ENCODE measurements at regions not wholly inside any gene's neighbourhood (a gene's known extent, or its start where the extent isn't known, plus 50 kb on each side); places are given as distances from the start of the nearest gene placed in this dataset.
A peak's percentile ranks its signal among the peaks of the same experiment; 100 is the strongest.

GRCh38 chr2:215751200-215751910 is 262.0 kb downstream of the MREG start:
- Histone ChIP-seq H2AFZ (no peak overlapping the region), H3K4me1 (ENCODE audit: insufficient read depth) (peaks cover 71% of the 10 kb centered on the region)
- in situ Hi-C loops (cut with MboI) = no loop called here

DNA sequence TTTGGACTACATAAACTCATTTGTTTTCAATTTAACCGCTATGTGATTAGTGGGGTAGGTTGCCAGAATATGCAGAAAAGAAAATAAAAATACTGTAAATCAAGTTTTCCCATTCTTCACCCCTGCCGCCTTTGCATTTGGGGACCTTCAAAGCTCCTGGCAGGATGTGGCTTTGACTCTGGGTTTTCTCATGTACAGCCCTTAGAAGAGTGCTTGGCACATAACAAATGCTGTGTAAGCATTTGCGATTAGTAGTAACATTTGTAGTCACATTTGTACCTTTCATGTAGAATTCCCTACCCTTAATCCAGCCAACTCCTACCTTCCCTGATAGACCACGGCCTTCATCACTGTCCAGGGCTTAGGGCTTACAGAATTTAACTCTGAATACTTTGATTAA is 262.6 kb downstream of the MREG start:
- H3K9me2 ChIP-seq (ENCODE audit: insufficient read depth) = no peaks in the 10 kb centered on the region
- H3K4me1 ChIP-seq (ENCODE audit: insufficient read depth) = peaks cover 65% of the 10 kb centered on the region
- H3K79me2 ChIP-seq (ENCODE audit: insufficient read depth) = no peaks in the 10 kb centered on the region
- no peaks in the 10 kb centered on the region for H3K9me3 ChIP-seq (ENCODE audit: low read depth)
- in situ Hi-C loops (cut with MboI) = no loop called here
- H3K4me2 ChIP-seq (ENCODE audit: unreplicated experiment) = peak overlapping the region; percentile 26
- no peaks in the 10 kb centered on the region for H4K20me1 ChIP-seq (ENCODE audit: insufficient read depth)
- H3K36me3 ChIP-seq (ENCODE audit: low read depth) = no peaks in the 10 kb centered on the region
- H3F3A ChIP-seq (ENCODE audit: insufficient read depth) = peaks cover 55% of the 10 kb centered on the region
- no peak for TF ChIP-seq EZH2phosphoT487 (IDR thresholded peaks at IDR 0.05; ENCODE audit: insufficient read depth, low read depth)
- no peak for TF ChIP-seq EZH2 (IDR thresholded peaks at IDR 0.05; ENCODE audit: insufficient read depth, poor library complexity, severe bottlenecking)
- peak; percentile 44 for DNase-seq
- H2AFZ ChIP-seq = no peak overlapping the region
- H3K4me3 ChIP-seq = no peak overlapping the region
- peak overlapping the region; percentile 62 for H3K9ac ChIP-seq
- no peaks in the 10 kb centered on the region for H3K27me3 ChIP-seq (replicated peaks; ENCODE audit: insufficient read depth)
- 47% methylated on average over 4 of the region's 4 CpGs for WGBS, 2 experiments (ENCODE audit: low coverage in 1 of 2, low lambda C conversion rate in 2 of 2, missing lambda C conversion rate in 2 of 2)
- H3K27ac ChIP-seq = peak overlapping the region; percentile 91

More at GRCh38 chr2:215751200-215751910, 262.0 kb downstream of the MREG start:
- Histone ChIP-seq H3K9me3 (ENCODE audit: low read depth) (no peaks in the 10 kb centered on the region), H3K4me3 (no peak overlapping the region), H3K9ac (peak overlapping the region; percentile 62), H3K9me2 (ENCODE audit: insufficient read depth) (no peaks in the 10 kb centered on the region), H3K36me3 (ENCODE audit: low read depth) (no peaks in the 10 kb centered on the region), H3K27me3 (replicated peaks; ENCODE audit: insufficient read depth) (no peaks in the 10 kb centered on the region), H3F3A (ENCODE audit: insufficient read depth) (peaks cover 61% of the 10 kb centered on the region), H3K27ac (peak overlapping the region; percentile 91), H3K4me2 (ENCODE audit: unreplicated experiment) (peak overlapping the region; percentile 51), H4K20me1 (ENCODE audit: insufficient read depth) (no peaks in the 10 kb centered on the region), H3K79me2 (ENCODE audit: insufficient read depth) (no peaks in the 10 kb centered on the region)
- 0 to 3% methylated on average over 3 of the region's 3 CpGs for WGBS, 2 experiments (ENCODE audit: low coverage in 1 of 2, low lambda C conversion rate in 2 of 2, missing lambda C conversion rate in 2 of 2)
- TF ChIP-seq EZH2phosphoT487 (IDR thresholded peaks at IDR 0.05; ENCODE audit: insufficient read depth, low read depth) (peak; percentile 87; the same call in 1 of the 2 replicates), EZH2 (IDR thresholded peaks at IDR 0.05; ENCODE audit: insufficient read depth, poor library complexity, severe bottlenecking) (no peak)
- DNase-seq = peak; percentile 95

DNA sequence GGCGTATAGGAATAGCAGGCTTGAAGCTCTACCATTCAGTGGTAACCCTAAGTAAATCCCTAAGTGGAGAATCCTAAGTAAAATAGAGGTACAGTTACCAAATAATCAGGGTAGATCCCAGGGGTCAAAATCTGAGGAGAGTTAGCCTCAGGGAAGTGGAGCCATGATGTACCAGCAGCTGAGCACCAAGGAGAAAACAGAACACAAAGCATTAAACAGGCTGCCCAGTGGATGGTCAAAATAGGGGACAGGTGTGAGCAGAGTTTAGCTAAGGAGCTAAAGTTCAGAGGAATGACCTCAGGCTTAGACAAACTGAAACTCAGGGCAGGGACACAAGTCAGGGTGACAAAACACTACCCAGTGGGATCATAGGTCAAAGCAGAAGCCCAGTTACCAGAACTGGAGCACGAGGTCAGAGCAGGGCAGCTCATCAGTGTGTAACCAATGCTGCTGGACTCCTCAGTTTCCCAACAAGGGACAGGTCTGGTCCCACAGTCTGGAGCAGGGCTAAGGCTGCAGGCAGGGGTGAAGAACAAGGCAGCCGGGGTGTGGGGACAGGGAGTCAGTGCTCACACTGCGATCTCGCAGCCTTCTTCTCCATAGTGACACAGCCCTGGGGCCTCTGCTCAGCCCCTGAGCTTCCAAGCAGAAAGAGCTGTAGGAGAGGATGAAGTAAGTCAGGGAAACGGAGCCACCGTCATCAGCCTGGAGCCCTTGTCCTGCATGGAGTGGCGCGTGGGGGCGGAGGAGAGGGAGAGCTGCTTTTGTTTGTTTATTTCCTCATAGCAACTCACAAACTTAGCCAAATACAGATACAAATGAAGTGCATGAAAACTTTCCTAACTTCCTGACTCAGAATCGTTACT is 264.0 kb downstream of the MREG start:
- H3K27ac ChIP-seq = peak overlapping the region; percentile 91

GRCh38 chr2:215748446-215748845 is 264.9 kb downstream of the MREG start:
- WGBS, 2 experiments (ENCODE audit: low coverage in 1 of 2, low lambda C conversion rate in 2 of 2, missing lambda C conversion rate in 2 of 2) = 42 to 46% methylated on average over 6 of the region's 6 CpGs

More for the DNA sequence above, 264.0 kb downstream of the MREG start:
- Histone ChIP-seq H3K79me2 (ENCODE audit: insufficient read depth) (no peaks in the 10 kb centered on the region), H3K9me2 (ENCODE audit: insufficient read depth) (no peaks in the 10 kb centered on the region), H3K4me2 (ENCODE audit: unreplicated experiment) (peak overlapping the region; percentile 16), H2AFZ (0 out of 2 replicates have a peak overlapping the region, but pooled peaks have one; percentile 1), H3F3A (ENCODE audit: insufficient read depth) (peaks cover 54% of the 10 kb centered on the region), H3K4me3 (no peak overlapping the region), H3K4me1 (ENCODE audit: insufficient read depth) (peaks cover 59% of the 10 kb centered on the region), H3K9ac (peak overlapping the region; percentile 72), H3K27me3 (replicated peaks; ENCODE audit: insufficient read depth) (no peaks in the 10 kb centered on the region), H3K36me3 (ENCODE audit: low read depth) (no peaks in the 10 kb centered on the region), H4K20me1 (ENCODE audit: insufficient read depth) (no peaks in the 10 kb centered on the region), H3K9me3 (ENCODE audit: low read depth) (no peaks in the 10 kb centered on the region)
- in situ Hi-C loops (cut with MboI) = no loop called here
- peak; percentile 96 for DNase-seq
- WGBS, 2 experiments (ENCODE audit: low coverage in 1 of 2, low lambda C conversion rate in 2 of 2, missing lambda C conversion rate in 2 of 2) = 27 to 29% methylated on average over 11 of the region's 11 CpGs
- no peak for TF ChIP-seq EZH2 (IDR thresholded peaks at IDR 0.05; ENCODE audit: insufficient read depth, poor library complexity, severe bottlenecking)

More at GRCh38 chr2:215748446-215748845, 264.9 kb downstream of the MREG start:
- peak overlapping the region; percentile 72 for H3K9ac ChIP-seq
- H3K9me3 ChIP-seq (ENCODE audit: low read depth) = no peaks in the 10 kb centered on the region
- H3K27ac ChIP-seq = peak overlapping the region; percentile 91; the same call in 1 of the 2 replicates
- H2AFZ ChIP-seq = no peak overlapping the region
- TF ChIP-seq EZH2 (IDR thresholded peaks at IDR 0.05; ENCODE audit: insufficient read depth, poor library complexity, severe bottlenecking) (no peak), EZH2phosphoT487 (IDR thresholded peaks at IDR 0.05; ENCODE audit: insufficient read depth, low read depth) (no peak)
- no peaks in the 10 kb centered on the region for H3K27me3 ChIP-seq (replicated peaks; ENCODE audit: insufficient read depth)
- peak; percentile 52 for DNase-seq
- peaks cover 59% of the 10 kb centered on the region for H3K4me1 ChIP-seq (ENCODE audit: insufficient read depth)
- no peaks in the 10 kb centered on the region for H3K79me2 ChIP-seq (ENCODE audit: insufficient read depth)
- H3K4me3 ChIP-seq = no peak overlapping the region
- H3F3A ChIP-seq (ENCODE audit: insufficient read depth) = peaks cover 54% of the 10 kb centered on the region
- H3K36me3 ChIP-seq (ENCODE audit: low read depth) = no peaks in the 10 kb centered on the region
- no peak overlapping the region for H3K4me2 ChIP-seq (ENCODE audit: unreplicated experiment)
- H4K20me1 ChIP-seq (ENCODE audit: insufficient read depth) = no peaks in the 10 kb centered on the region
- in situ Hi-C loops (cut with MboI) = no loop called here
- H3K9me2 ChIP-seq (ENCODE audit: insufficient read depth) = no peaks in the 10 kb centered on the region
